Activated T-cell treated with anti-CD3 and anti-CD28 coated beads for 1 hour (primary cell): ENCODE measurements at regions not wholly inside any gene's neighbourhood (a gene's known extent, or its start where the extent isn't known, plus 50 kb on each side); places are given as distances from the start of the nearest gene placed in this dataset.
"Not testable (repeated sequence)": the region's sequence is repeated elsewhere in the genome, so short reads cannot be mapped to it uniquely, and the experiment has no call there.

Experiments used
- DNase-seq: peaks from one replicate; pipeline ENCODE4 v3.0.0-alpha.2; 2020; ENCODE audit warnings: low read depth

GRCh38 chr2:128598260-128598659 lies 279.6 kb upstream of the HS6ST1 start:
- not testable (repeated sequence) for DNase-seq

- DNase-seq = no peak
Measured at GRCh38 chr2:128598862-128599441, 280.3 kb upstream of the HS6ST1 start.

GRCh38 chr2:128599700-128600099 lies 281.0 kb upstream of the HS6ST1 start:
- no peak for DNase-seq

- no peak for DNase-seq
Measured at GRCh38 chr2:128600581-128601297, 282.1 kb upstream of the HS6ST1 start.

GRCh38 chr2:128601298-128602037 lies 282.8 kb upstream of the HS6ST1 start:
- DNase-seq = no peak

- no peak for DNase-seq
Measured at GRCh38 chr2:128602038-128602698, 283.5 kb upstream of the HS6ST1 start.

GRCh38 chr2:128602699-128603101 lies 284.0 kb upstream of the HS6ST1 start:
- no peak for DNase-seq

GRCh38 chr2:128603411-128603924 lies 284.8 kb upstream of the HS6ST1 start:
- no peak for DNase-seq

- DNase-seq = no peak
Measured at GRCh38 chr2:128604045-128604444, 285.4 kb upstream of the HS6ST1 start.

- DNase-seq = not testable (repeated sequence)
Measured at GRCh38 chr2:128604581-128604980, 285.9 kb upstream of the HS6ST1 start.

- no peak for DNase-seq
Measured at GRCh38 chr2:128605421-128605820, 286.8 kb upstream of the HS6ST1 start.

- DNase-seq = no peak
Measured at GRCh38 chr2:128605931-128606330, 287.3 kb upstream of the HS6ST1 start.

GRCh38 chr2:128606837-128607236 lies 288.2 kb upstream of the HS6ST1 start:
- DNase-seq = no peak

GRCh38 chr2:128607440-128607839 lies 288.8 kb upstream of the HS6ST1 start:
- DNase-seq = no peak

GRCh38 chr2:128607911-128608506 lies 289.3 kb upstream of the HS6ST1 start:
- no peak for DNase-seq

GRCh38 chr2:128608921-128609880 lies 290.5 kb upstream of the HS6ST1 start:
- no peak for DNase-seq

- DNase-seq = no peak
Measured at GRCh38 chr2:128610496-128610895, 291.8 kb upstream of the HS6ST1 start.

GRCh38 chr2:128611421-128612320 lies 293.0 kb upstream of the HS6ST1 start:
- no peak for DNase-seq

GRCh38 chr2:128612628-128613027 lies 294.0 kb upstream of the HS6ST1 start:
- DNase-seq = no peak

- no peak for DNase-seq
Measured at GRCh38 chr2:128613351-128613750, 294.7 kb upstream of the HS6ST1 start.
